ENCODE measurements at regions not wholly inside any gene's neighbourhood (a gene's known extent, or its start where the extent isn't known, plus 50 kb on each side); places are given as distances from the start of the nearest gene placed in this dataset.

DNA sequence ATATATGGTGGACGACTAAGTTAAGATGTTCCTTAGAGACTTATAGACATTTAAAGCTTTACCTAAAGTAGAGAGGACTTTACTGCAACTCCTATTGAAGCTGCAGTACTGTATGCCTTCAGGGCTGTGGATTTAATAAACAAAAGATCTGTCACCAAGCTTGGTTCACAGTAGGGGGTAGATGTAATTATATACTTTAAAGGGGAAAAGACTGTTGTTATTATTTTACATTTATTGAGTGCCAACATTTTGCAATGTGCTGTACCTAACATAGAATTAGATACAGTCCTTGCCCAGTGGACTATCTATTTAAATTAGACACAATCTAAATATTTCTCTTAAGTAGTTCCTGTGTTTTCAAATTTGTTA lies 67.2 kb downstream of the SLIT2 start:
- TF ChIP-seq POLR2A (IDR thresholded peaks at IDR 0.05; ENCODE audit: low read depth, low read length): no peak
- TF ChIP-seq, protein P1, sequence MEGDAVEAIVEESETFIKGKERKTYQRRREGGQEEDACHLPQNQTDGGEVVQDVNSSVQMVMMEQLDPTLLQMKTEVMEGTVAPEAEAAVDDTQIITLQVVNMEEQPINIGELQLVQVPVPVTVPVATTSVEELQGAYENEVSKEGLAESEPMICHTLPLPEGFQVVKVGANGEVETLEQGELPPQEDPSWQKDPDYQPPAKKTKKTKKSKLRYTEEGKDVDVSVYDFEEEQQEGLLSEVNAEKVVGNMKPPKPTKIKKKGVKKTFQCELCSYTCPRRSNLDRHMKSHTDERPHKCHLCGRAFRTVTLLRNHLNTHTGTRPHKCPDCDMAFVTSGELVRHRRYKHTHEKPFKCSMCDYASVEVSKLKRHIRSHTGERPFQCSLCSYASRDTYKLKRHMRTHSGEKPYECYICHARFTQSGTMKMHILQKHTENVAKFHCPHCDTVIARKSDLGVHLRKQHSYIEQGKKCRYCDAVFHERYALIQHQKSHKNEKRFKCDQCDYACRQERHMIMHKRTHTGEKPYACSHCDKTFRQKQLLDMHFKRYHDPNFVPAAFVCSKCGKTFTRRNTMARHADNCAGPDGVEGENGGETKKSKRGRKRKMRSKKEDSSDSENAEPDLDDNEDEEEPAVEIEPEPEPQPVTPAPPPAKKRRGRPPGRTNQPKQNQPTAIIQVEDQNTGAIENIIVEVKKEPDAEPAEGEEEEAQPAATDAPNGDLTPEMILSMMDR (conservative IDR thresholded peaks at IDR 0.05; ENCODE audit: low read depth, low read length): no peak
- TF ChIP-seq, protein P2, sequence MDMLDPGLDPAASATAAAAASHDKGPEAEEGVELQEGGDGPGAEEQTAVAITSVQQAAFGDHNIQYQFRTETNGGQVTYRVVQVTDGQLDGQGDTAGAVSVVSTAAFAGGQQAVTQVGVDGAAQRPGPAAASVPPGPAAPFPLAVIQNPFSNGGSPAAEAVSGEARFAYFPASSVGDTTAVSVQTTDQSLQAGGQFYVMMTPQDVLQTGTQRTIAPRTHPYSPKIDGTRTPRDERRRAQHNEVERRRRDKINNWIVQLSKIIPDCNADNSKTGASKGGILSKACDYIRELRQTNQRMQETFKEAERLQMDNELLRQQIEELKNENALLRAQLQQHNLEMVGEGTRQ (IDR thresholded peaks at IDR 0.05; ENCODE audit: low read depth, low read length): no peak
- TF ChIP-seq, protein P3, sequence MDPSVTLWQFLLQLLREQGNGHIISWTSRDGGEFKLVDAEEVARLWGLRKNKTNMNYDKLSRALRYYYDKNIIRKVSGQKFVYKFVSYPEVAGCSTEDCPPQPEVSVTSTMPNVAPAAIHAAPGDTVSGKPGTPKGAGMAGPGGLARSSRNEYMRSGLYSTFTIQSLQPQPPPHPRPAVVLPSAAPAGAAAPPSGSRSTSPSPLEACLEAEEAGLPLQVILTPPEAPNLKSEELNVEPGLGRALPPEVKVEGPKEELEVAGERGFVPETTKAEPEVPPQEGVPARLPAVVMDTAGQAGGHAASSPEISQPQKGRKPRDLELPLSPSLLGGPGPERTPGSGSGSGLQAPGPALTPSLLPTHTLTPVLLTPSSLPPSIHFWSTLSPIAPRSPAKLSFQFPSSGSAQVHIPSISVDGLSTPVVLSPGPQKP (IDR thresholded peaks at IDR 0.05; ENCODE audit: borderline replicate concordance, low read depth, low read length): no peak
- TF ChIP-seq CEBPB (IDR thresholded peaks at IDR 0.05; ENCODE audit: low read depth, low read length): no peak
- TF ChIP-seq MXI1 (IDR thresholded peaks at IDR 0.05; ENCODE audit: borderline replicate concordance, low read depth, low read length): no peak
